GM18907 (cell line): ENCODE measurements at regions not wholly inside any gene's neighbourhood (a gene's known extent, or its start where the extent isn't known, plus 50 kb on each side); places are given as distances from the start of the nearest gene placed in this dataset.
"Not testable (repeated sequence)": the region's sequence is repeated elsewhere in the genome, so short reads cannot be mapped to it uniquely, and the experiment has no call there.

Experiments
- ATAC-seq: cut with Tn5 transposase; IDR thresholded peaks from one replicate; pipeline ENCODE4 v1.9.1; 2021; ENCODE audit warnings: mild to moderate bottlenecking, moderate library complexity; ENCODE audit not compliant: unreplicated experiment

DNA sequence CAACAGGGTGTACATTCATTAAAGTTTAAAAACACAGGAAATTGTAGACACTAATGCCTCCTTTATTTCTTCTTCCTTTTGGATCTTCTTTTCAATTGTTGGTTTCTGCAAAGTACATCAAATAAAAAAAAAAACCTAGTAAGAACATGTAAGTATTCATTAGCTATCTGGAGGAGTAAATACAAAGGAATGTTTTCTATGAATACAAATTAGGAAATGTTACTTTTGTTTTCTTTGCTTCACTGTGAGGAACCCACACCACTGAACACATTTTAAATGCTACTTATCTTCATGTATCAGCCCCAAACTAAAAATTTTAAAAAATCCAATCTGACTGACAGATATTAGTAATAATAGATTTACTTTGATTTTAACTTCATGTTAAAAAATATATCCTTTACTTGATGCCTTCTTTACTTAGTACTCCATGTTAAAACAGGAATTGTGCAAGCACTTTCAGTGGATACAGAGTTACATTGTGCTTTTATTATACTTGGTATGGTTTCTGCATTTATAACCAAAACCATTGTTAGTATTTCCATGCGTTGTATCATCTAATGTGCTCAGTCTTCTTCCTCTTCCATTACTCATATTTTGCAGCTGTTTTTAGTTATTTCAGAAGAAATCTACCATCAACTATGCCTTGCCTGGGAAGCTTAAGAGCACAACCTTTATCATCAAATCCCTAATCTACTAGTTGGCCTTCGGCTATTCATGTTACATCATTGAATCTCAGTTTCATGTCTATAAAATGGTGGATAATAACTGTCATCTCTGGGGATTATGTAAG is 236.9 kb upstream of the DPYD start:
- no peak for ATAC-seq

DNA sequence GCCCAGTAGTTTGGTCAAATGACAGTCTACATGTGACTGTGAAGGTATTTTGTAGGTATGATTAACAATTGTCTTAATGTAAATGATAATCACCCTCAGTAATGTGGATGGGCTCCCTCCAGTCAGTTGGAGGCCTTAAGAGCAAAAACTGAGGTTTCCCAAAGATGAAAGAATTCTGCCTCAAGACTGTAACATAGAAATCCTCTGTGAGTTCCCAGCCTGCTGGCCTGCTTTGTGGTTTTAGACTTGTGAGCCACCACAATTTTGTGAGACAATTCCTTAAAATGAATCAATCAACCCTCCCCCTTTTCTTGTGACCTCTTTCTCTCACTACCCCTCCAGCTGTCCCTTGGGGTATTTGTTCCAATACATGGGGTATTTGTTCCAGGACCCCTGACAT is 226.4 kb upstream of the DPYD start:
- ATAC-seq = no peak

DNA sequence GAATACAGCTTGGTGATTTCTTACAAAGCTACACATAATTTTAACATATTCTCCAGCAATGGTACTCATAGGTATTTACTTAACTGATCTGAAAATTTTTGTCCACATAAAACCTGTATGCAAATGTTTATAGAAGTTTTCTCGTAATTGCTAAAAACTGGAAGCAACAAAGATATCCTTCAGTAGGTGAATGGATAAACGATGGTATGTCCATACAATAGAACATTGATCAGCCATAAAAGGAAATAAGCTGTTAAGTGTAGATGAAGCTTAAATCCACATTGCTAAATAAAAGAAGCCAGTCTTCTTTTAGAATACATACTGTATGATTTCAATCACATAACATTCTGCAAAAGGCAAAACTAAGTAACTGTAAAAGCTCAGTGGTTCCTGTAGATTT is 224.8 kb upstream of the DPYD start:
- ATAC-seq = no peak

DNA sequence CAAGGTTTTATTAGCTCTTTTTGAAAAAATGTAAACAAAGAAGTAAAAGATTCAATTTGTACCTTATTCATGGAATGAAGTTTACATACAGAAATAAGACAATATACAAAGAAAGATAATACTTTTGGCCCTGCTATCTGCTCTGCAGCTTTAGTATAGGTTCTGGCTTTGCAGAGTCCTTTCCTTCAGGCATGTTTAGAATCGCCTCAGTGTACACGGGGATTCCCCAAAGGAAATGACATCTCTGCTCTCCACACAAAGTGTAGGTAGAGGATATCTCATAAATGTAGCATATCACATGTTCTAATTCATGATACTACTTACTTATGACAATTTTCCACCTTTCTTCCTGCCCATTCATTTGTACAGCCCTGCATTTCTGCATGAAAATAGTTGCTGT is 222.6 kb upstream of the DPYD start:
- peak; percentile 74 for ATAC-seq

DNA sequence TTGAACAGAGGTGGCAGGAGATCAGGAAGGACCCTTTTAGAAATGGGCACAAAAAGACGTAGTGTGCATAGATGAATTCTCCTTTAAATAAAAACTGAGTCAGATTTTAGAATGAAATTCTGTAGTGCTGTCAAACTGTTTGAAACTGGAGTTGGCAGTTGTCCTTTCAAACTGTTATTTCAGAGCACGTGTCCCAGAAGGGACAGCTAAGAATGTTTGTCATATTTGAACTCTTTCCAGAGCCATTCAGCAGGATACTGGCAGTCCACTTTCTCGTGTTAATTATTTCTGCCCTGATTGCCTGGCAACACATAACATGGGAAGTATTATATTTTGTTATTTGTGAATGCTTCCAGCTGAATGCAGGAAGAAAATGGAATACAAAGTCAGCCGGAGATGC is 212.3 kb upstream of the DPYD start:
- no peak for ATAC-seq

DNA sequence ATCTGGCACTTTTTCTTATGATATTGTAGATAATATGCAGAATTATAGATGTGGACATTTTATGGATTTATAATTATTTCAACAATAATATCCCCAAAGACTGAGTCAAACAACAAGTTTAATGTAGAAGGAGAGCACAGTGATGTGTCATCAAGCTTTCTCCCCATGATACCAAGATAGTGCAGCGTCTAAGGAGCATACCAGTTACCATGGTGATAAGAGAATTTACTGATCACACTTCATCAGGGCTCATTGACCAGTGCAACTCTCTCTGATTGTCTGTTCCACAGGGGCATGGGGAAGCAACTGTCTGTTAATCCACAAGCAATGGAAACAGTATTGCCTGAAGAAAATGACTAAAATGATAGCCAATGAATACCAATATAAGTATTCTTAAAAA is 209.6 kb upstream of the DPYD start:
- no peak for ATAC-seq

DNA sequence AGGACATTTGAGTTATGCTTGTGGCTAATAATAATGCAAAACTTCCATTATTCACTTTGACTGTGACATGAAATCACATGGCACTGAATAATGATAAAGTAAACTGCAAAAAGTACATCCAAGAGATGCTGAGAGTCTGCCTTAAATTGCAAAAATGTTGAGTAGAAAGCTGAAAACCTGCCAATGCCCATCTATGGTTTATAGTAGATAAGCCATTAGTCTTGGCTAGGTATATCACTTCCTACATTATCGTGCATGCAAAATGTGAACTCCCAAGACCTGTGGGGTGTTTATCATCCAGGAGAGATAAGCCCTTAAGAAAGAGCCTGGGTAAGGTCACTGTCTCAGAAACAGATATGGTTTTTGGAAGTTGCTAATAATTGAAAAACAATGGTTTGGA is 208.7 kb upstream of the DPYD start:
- ATAC-seq = no peak

DNA sequence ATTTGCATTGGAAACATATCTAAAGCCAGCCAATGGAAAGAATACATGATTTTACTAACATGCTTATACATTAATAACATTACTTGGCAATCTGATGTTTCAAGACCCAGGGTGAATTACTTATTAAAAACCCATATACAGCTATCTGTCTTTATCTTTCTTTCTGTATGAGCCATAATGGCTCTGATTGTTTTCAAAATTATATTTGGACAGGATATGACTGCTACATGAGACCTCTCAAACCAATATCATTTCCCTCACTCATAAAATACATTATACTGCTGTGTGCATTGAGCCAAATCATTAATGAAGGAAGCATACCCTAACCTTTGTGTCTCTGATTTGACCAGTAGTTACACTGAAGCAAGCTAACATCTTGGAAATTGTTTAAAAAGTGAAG is 205.9 kb upstream of the DPYD start:
- ATAC-seq = no peak

DNA sequence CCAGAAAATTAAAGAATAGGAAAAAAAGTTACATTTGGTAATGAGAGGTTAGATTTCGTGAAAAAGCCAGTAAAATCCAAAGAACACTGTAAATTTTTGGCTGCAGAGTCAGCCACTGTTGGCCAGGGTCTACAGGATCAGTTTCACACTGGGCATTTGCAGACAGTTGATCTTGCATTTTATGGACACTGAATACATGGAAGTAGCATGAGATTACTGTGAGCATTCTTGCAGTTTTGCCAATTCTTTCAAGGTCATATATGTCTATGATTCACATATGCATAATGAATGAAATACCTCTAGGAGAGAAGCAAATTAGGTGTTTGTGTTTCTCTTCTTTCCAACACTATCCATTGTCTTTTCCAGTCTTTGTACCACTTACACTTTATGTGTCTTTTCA is 200.8 kb upstream of the DPYD start:
- ATAC-seq = no peak

DNA sequence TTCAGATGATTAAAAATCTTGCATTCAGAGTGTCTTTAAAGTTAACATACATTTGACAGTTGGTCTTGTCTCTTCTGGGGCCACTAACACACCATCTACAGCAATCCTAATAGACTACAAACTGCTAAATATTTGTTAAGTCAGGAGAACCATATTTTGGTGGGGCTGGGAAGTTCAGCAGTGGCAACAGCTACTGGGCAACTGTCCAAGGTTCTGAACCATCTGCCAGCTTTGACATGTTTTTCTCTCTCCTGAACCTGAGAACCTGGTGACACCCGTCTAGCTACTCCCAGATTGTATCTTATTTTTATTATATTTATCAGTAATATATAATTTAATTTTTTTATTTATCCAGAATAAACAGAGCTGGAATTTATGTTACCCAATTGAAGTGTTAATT is 199.0 kb upstream of the DPYD start:
- ATAC-seq = no peak

DNA sequence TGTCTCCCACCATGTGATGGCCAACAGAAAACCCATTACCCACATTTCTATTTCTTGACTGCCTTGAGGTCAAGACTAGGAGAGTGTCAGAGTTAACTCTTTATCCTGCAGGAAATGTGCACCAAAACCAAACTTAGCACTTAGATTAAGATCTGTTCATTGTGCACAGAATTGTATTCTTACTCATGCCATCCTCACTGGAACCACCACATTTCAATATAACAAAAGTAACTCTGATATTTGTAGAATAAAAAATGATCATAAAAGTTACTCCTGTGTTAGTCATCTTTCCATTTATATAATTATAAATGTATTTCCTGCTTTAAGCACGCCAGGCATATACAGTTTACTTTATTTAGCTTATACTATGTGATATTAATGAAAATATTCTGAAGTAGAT is 193.0 kb upstream of the DPYD start:
- ATAC-seq = no peak

DNA sequence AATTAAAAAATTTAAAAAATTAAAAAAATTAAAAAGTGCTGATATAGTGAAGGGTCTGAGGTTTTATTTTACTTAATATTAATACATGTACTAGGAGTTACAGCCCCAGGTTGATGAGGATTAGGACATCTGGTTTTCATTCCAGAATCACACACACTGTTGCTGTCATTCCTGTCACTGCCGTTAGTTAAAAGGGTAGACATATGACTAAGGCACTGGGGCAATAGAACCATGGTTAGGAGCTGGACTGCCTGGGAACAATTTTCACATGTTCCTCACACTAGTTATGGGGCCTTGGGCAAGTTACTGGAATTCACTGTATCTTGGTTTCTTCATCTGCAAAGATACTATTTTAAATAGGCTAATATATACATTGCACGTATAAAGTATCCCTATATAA is 191.8 kb upstream of the DPYD start:
- ATAC-seq = no peak

DNA sequence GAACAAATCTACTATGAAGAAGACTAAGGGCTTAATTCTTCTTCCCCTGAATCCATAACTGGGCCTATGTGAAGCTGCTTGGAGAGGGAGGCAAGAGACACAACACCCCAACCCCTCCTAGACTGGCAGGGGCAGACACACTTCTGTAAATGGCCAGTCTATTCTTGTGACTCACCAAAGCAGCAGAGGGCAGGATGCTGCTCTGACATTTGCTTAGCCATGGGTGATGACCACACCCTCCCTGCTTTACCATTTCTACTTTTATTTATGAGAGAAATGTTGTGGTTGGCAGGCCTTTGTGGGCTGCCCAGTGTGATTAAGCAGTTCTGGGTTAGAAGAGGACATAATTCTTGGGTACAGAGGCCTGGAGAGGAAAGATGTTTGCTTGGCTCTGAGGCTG is 189.8 kb upstream of the DPYD start:
- no peak for ATAC-seq

DNA sequence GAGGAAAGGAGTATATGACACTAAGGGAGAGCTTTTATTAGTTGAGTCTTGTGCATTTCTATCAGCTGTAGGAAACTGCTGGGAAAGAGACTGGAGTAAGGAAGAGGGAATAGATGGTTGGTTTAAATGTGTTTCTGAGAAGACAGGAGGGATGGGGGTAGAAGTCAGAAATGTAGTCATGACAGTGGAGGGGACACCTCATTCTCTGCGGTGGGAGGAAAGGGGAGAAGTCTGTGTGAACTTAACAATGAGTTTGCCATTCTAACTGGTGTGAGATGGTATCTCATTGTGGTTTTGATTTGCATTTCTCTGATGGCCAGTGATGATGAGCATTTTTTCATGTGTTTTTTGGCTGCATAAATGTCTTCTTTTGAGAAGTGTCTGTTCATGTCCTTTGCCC is 187.5 kb upstream of the DPYD start:
- not testable (repeated sequence) for ATAC-seq

DNA sequence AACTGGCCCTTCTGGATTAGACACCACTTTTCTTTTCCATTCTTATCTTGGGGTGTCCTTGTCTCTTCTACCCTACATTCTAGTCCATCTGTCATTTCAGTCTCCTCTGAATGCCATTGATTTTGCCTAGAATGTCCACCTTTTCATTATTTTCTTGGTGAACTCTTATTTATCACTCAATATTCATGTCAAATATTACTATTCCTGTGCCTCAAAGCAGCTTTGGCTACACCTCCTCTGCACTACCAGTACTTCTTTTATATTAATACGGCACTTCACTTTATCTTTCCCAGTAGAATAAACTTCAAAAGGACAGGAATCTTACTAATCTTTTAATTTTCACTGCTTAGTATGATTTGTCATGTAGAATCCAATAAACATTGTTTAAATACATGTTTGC is 186.4 kb upstream of the DPYD start:
- ATAC-seq = no peak

DNA sequence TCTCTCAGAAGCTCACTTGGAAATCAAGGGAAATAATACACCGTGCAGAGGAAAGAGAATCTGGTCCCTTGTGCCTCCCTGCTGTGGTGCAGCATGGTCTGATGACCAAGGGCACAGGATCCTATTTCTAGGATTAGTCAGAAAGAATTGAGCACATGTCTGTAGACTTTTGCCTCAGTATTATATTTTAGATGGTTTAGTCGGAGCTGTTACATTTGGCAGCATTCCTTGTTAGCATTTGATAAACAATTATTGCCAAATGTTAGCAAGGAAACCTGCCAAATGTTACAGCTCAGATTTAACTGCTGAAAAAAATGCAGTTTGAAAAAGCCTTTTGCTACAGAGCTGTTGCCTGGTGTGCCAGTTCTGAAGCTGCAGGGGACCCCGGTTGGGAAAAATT is 183.5 kb upstream of the DPYD start:
- ATAC-seq = no peak

DNA sequence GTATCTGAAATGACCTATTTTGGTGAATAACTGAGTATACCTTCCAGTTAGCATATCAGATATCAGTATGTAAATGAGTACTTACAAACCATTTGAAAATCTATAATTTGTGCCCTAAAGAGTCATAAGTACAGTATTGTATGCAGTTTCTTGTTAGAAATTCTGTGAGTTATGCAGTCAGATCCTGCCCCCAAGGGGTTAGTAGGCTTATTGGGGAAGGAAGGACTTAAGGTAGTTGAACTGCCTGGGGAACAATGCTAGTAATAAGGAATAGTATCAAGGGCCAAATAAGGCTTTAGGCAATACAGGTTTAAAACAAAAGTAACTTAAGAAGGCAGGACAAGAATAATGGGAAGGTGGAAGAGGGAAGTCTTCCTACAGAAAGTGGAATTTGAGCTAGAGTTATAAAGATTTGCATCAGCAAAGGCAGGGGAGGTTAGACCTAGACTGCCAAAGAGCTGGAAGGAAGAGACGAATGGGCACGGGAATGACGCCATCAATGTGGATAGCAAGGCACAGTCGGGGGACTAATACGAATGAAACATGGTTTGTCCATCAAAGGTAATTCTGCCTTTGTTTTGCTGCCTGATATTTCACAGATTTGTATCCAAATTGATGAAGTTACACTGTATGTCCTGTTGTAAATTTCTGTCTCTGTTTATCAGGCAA is 182.9 kb upstream of the DPYD start:
- ATAC-seq = no peak

DNA sequence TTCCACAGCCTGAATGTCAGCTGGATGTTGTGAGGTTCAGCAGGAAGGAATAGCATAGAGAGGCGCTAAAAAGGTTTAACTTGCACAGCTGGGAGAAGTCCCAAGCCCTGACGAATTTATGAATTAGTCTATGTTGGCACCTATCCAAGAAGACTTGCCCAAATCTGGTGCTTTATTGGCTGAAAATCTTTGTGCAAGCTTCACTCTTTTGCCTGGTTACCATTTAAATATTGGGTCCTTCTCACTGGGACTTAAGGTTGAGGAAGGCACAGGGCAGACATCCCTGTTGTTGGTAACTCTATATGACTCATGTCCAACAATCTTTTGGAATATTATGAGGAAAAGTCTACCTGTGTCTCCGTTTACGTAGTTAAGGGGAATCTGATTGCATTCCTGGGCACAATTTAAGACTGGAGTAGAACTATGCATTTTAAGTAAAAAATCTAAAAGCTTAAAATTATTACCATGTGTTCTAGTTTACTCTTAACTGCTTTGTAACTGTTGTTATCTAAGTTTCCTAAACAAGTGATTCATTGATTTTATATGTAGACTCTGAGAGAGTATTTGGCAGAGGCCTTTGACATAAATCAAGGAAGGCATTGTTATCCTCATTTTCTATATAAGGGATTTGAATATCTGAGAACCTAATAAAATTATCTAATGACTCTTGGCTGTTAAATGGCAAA is 181.7 kb upstream of the DPYD start:
- ATAC-seq = no peak

DNA sequence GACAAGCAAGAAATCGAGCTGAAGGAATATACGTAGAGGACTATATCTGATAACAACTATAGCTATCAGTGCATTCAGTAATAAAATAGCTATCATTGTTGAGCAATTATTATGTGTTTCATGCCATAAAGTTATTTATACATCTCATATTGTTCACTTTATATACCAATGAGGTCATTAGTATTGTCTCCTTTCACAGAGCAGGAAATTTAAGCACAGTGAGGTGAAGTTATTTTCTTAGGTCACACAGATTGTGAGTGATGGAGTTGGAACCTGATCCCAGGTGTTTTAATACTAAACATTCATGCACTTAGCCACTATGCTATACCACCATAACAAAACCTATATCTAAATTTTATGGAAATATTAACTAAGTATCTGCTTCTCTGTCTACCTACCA is 180.5 kb upstream of the DPYD start:
- ATAC-seq = no peak

DNA sequence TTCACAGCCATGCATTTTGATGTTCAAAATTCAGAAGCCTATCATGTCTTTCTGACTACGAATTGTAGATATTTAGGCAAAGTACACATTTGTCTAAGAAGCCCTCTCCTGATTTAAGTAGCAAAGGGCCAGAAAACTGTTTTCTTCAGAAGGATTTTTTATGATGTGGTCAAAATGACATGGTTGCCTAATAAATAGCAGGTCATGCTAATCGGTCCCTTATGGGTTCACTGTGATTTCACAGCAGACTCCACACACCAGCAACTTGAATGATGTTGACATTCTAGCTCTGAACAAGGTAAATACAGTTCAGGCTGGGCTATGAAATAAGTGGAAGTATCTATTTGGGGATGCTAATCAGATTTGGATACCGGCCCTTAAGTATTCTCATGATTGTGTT is 178.7 kb upstream of the DPYD start:
- ATAC-seq = no peak

DNA sequence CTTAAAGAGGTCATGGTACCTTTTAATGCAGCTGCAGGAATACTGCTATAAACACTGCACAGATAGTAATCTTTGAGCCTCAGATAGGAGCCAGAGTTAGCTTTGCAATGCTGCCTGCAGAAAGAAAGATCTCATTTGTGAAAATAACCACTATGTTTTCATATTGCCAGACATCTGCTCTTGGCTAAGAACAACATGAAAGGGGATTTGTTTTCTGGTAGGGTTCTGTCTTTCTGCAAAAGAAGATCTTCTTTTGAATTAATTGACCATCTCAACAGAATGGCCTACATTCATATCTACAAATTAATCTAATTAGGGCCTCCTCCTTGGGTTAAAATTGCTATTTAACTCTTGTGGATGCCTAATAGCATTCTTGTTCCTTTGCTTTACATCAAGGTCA is 177.6 kb upstream of the DPYD start:
- no peak for ATAC-seq

DNA sequence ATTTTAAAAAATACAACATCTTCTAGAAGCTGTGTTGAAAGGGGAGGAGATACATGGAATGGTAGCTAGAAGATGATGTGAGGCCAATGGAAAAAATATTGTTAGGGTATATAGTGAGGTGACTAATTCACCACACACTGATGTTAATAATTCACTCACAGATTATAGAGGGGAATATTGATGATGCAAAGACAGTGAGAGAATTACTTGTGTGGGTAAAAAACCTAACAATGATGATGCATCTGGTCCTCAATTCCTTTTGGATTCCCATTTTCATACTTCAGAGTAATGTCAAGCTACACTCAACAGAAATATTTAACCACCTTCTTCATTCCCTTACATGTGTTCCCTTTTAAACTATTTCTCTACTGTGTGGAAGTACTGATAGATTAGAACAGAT is 169.5 kb upstream of the DPYD start:
- ATAC-seq = peak; percentile 61
